GM13976 (cell line): ENCODE measurements at regions not wholly inside any gene's neighbourhood (a gene's known extent, or its start where the extent isn't known, plus 50 kb on each side); places are given as distances from the start of the nearest gene placed in this dataset.

Experiments
- DNase-seq: peaks from one replicate; pipeline ENCODE4 v3.0.0; 2012; ENCODE audit warnings: low spot score
- CTCF ChIP-seq: IDR thresholded peaks from 2 replicates; pipeline ENCODE4 v1.5.1; 2012; ENCODE audit warnings: borderline replicate concordance, mild to moderate bottlenecking; ENCODE audit not compliant: insufficient read depth; ENCODE audit errors: extremely low read depth, missing control alignments, control extremely low read depth
- in situ Hi-C: fragments of 300-500 bp; cut with MboI; formaldehyde crosslinking; loops from one replicate; pipeline ENCODE4 v1.12.0; 2022; ENCODE audit warnings: low sequenced_read_pairs, mixed read lengths, inconsistent platforms; ENCODE audit not compliant: unreplicated experiment

GRCh38 chr5:15124461-15124860 lies 252.9 kb upstream of the ANKH start:
- in situ Hi-C loops: no loop called here
- DNase-seq: no peak
- no peak for TF ChIP-seq CTCF

GRCh38 chr5:15117688-15118087 lies 246.1 kb upstream of the ANKH start:
- DNase-seq: no peak
- in situ Hi-C loops: no loop called here
- TF ChIP-seq CTCF: no peak

- in situ Hi-C loops: no loop called here
- TF ChIP-seq CTCF: no peak
- no peak for DNase-seq
These were observed 245.4 kb upstream of the ANKH start for GRCh38 chr5:15116996-15117395.

- no peak for TF ChIP-seq CTCF
- DNase-seq: no peak
- in situ Hi-C loops: no loop called here
These were observed 235.1 kb upstream of the ANKH start for GRCh38 chr5:15106530-15107283.

GRCh38 chr5:15105799-15106393 lies 234.3 kb upstream of the ANKH start:
- in situ Hi-C loops: no loop called here
- TF ChIP-seq CTCF: peak; percentile 71
- DNase-seq: peak; percentile 50

GRCh38 chr5:15103864-15104263 lies 232.3 kb upstream of the ANKH start:
- TF ChIP-seq CTCF: no peak
- in situ Hi-C loops: no loop called here
- no peak for DNase-seq
